Large intestine (tissue), 3 donors: ENCODE measurements at regions not wholly inside any gene's neighbourhood (a gene's known extent, or its start where the extent isn't known, plus 50 kb on each side); places are given as distances from the start of the nearest gene placed in this dataset.

ENCODE experiments used
- DNase-seq, 2 donors: peaks; one replicate each; pipeline versions ENCODE4 v3.0.0 to v3.0.0-alpha.2; 2013
- H3K27ac ChIP-seq: one replicate; pipeline ENCODE4 v1.5.1; 2013; ENCODE audit warnings: low read length
- H3K27me3 ChIP-seq: 2 replicates; pipeline ENCODE4 v1.6.1; 2013; ENCODE audit warnings: low read length; ENCODE audit not compliant: control insufficient read depth, insufficient read depth
- H3K36me3 ChIP-seq: 2 replicates; pipeline ENCODE4 v1.6.1; 2013; ENCODE audit warnings: low read length; ENCODE audit not compliant: control insufficient read depth, insufficient read depth
- H3K4me1 ChIP-seq: one replicate; pipeline ENCODE4 v1.6.1; 2013; ENCODE audit warnings: low read length; ENCODE audit not compliant: control insufficient read depth, insufficient read depth
- H3K4me3 ChIP-seq: one replicate; pipeline ENCODE4 v1.5.1; 2013; ENCODE audit warnings: low read length
- H3K9me3 ChIP-seq: one replicate; pipeline ENCODE4 v1.6.1; 2013; ENCODE audit warnings: mild to moderate bottlenecking, low read depth, low read length, moderate library complexity; ENCODE audit not compliant: control insufficient read depth
- WGBS: methylation state at CpG from one replicate; pipeline ENCODE4 v1.1.5; 2013; ENCODE audit warnings: low lambda C conversion rate; ENCODE audit not compliant: insufficient coverage; 5-methylcytosine and 5-hydroxymethylcytosine counted together

DNA sequence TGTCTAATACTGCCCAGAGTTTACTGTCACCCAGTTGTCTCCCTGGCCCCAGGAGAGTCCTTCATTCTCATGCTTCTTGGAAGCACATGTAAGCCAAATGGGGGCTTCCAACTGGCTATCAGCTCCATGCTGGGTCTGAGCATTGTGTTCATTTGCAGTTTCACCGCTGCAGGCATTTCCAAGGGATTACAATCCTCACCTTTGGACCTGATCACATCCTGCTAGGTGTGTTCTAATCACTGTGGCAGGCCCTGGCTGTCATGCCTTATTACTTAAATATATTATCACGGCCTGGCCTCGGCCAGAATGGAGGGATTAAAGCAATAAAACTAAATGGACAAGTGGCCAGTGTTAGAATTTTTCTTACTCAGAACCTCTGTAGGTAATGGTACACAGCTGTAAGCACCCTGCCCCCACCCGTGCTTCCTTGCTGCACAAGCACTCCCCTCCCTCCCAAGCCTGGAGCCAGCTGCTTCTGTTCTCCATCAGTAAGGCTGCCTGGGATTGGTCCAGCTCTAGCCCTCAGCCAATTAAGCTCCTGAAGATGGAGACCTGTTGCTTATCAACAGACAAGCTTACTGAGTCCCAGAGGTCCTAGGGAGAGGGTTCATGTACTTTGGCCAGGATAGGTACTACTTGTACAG, 175.9 kb upstream of the RBM19 start:
- WGBS = no CpG with 5 or more reads among the region's 4 CpGs
- Histone ChIP-seq H3K27me3 (no peaks in the 10 kb centered on the region), H3K27ac (no peak overlapping the region), H3K4me1 (peaks cover 7% of the 10 kb centered on the region), H3K9me3 (no peaks in the 10 kb centered on the region), H3K4me3 (no peak overlapping the region), H3K36me3 (no peaks in the 10 kb centered on the region)
- DNase-seq = peak; percentile 62 to 83

DNA sequence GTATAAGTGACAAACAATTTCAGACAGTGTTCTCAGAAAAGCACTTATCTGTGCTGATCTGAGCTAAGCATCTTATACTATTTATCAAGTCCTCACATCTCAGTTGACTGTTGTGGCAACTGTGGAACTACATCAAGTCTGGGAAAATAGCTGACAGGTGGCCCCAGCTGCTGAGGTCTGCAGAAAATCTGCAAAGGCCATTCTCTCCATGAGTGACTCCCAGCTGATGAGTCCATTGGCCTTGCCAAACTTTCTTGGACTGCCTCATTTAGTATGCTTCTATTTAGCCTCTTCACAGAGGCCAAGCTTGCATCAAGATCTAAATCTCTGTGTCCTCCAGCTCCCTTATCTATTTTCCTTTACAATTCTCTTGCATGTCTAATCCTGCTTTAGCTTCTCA, 174.5 kb upstream of the RBM19 start:
- no peak overlapping the region for H3K4me3 ChIP-seq
- H3K36me3 ChIP-seq = no peaks in the 10 kb centered on the region
- no peaks in the 10 kb centered on the region for H3K9me3 ChIP-seq
- no peak overlapping the region for H3K27ac ChIP-seq
- no peaks in the 10 kb centered on the region for H3K27me3 ChIP-seq
- H3K4me1 ChIP-seq = peaks cover 7% of the 10 kb centered on the region
- peak in 1 of 2 donors; percentile 15 for DNase-seq

DNA sequence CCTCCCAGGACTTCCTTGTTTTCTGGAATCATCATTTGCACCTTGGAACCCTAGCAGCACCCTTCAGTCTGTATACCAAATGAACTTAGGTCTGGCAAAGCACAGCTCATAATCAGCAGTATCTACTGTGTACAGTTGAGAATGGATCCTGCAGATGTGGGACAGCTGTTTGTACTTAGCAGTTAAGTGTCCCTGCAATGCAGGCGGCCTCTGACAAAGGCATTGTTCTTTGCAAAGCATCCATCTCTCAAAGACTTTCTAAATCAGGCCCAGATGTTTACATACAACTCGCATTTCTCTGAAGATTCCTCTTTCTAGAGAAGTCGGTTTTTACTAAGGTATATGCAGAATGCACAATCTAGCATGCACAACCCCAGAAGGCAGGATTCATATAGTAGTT, 170.5 kb upstream of the RBM19 start:
- WGBS = no CpG with 5 or more reads among the region's 3 CpGs
- Histone ChIP-seq H3K9me3 (no peaks in the 10 kb centered on the region), H3K36me3 (no peaks in the 10 kb centered on the region), H3K27me3 (peaks cover 3% of the 10 kb centered on the region), H3K27ac (no peak overlapping the region), H3K4me3 (no peak overlapping the region), H3K4me1 (no peaks in the 10 kb centered on the region)
- DNase-seq = no peak

DNA sequence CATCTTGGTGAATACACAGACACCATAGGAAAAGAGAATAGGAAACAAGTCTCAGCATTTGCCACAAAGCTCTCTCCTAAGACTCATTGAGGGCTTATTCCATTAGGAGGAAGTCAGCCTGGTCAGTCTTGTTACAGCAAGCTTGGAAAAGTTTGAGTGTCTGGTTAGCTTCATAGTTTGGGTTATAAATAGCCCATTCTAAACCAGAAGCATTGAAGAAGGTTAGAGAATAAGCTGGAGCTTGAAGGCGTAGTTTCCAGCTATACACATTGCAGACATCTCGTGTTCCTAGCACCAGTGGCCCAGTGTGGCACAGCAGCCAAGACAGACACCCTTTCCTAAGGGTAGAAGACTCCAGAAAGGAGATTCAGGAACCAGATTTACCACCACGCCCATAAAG, 168.8 kb upstream of the RBM19 start:
- Histone ChIP-seq H3K27ac (no peak overlapping the region), H3K36me3 (no peaks in the 10 kb centered on the region), H3K27me3 (peaks cover 3% of the 10 kb centered on the region), H3K4me3 (no peak overlapping the region), H3K9me3 (no peaks in the 10 kb centered on the region), H3K4me1 (no peaks in the 10 kb centered on the region)
- DNase-seq = no peak
- WGBS = no CpG with 5 or more reads among the region's 3 CpGs

DNA sequence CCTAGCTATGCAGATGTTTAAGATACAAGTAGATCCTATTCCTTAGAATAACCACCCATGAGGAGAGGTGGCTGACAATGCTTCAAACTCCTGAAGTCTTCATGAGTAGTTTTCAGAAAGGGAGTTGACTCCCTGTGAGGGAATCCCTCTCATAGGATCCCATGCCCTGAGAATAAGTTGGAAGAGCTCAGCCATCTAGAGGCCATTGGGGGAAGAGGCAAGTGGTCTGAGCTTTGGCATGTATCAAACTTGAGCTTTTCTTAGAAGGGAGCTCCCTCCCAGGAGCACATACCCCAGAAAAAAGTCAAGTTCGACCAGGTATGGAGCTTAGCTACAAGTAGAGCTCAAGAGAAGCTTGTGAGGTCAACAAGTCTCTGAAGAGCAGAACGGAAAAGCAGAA, 165.7 kb upstream of the RBM19 start:
- H3K9me3 ChIP-seq = no peaks in the 10 kb centered on the region
- H3K27ac ChIP-seq = no peak overlapping the region
- H3K27me3 ChIP-seq = peaks cover 3% of the 10 kb centered on the region
- H3K36me3 ChIP-seq = no peaks in the 10 kb centered on the region
- no peak for DNase-seq
- no peak overlapping the region for H3K4me3 ChIP-seq
- no peaks in the 10 kb centered on the region for H3K4me1 ChIP-seq
- no CpG with 5 or more reads among the region's 2 CpGs for WGBS

DNA sequence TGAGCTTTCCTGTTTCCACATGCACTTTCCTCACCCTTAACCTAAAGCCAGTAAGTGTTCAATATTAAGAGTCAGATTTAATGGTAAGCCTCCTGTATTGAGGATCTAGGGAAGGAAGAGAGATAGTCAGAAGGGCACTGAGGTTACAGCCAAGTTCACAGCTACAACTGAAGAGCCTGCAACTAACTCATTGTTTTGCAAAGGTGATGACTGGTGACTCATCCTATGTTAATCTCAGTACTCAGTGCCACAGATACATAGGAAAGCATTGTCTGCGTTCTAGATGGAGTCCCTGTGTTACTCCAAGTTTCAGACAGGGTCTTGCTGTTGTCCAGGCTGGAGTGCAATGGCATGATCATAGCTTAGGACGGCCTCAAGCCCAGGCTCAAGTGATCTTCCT, 157.0 kb upstream of the RBM19 start:
- no peaks in the 10 kb centered on the region for H3K36me3 ChIP-seq
- no peak overlapping the region for H3K4me3 ChIP-seq
- peaks cover 23% of the 10 kb centered on the region for H3K4me1 ChIP-seq
- peak in 1 of 2 donors; percentile 28 for DNase-seq
- H3K9me3 ChIP-seq = no peaks in the 10 kb centered on the region
- WGBS = no CpG with 5 or more reads among the region's 2 CpGs
- no peaks in the 10 kb centered on the region for H3K27me3 ChIP-seq
- no peak overlapping the region for H3K27ac ChIP-seq

DNA sequence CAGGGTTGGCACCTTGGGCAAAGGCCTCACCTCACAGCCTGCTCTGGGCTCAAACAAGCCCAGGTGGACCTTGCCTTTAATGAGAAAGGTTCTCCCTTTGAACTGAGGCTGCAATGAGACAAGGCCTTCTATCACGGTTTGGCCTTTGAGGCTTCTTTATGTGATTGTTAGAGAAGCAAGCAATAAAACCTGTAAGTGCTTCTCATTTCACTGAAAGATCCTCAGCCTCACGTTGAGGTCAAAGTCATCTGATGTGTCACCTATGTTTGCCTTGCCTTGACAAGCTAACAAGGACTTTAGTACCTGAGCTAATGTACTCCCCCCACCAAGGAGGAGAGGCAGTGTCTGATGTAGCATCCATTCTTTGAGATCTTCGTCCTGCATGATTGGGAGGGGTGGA, 155.9 kb upstream of the RBM19 start:
- Histone ChIP-seq H3K4me1 (peaks cover 23% of the 10 kb centered on the region), H3K9me3 (no peaks in the 10 kb centered on the region), H3K36me3 (no peaks in the 10 kb centered on the region), H3K27me3 (no peaks in the 10 kb centered on the region), H3K4me3 (no peak overlapping the region), H3K27ac (peak overlapping the region; percentile 37)
- no CpG with 5 or more reads among the region's 3 CpGs for WGBS
- peak; percentile 81 to 93 for DNase-seq

DNA sequence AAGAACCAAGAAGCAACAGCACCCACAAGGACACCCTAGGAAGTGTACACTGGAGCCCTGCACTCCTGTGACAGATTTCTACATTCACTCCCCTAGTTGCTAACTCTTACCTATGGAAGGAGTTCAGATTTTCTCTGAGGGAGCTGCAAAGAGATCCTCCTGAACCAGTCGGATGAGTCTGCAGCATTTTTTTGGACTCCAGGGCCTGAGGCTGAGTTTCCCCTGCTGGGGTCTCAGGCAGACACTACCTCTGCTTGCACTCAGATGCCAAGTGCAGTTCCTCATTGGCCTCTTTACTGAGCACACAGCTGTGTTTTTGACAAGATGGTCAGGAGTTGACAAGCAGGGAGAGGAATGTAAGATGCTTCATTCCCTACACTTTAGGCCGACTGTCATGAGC, 153.2 kb upstream of the RBM19 start:
- H3K27me3 ChIP-seq = no peaks in the 10 kb centered on the region
- DNase-seq = no peak
- no peaks in the 10 kb centered on the region for H3K9me3 ChIP-seq
- H3K27ac ChIP-seq = no peak overlapping the region
- peaks cover 23% of the 10 kb centered on the region for H3K4me1 ChIP-seq
- H3K36me3 ChIP-seq = no peaks in the 10 kb centered on the region
- no CpG with 5 or more reads among the region's 2 CpGs for WGBS
- H3K4me3 ChIP-seq = no peak overlapping the region

DNA sequence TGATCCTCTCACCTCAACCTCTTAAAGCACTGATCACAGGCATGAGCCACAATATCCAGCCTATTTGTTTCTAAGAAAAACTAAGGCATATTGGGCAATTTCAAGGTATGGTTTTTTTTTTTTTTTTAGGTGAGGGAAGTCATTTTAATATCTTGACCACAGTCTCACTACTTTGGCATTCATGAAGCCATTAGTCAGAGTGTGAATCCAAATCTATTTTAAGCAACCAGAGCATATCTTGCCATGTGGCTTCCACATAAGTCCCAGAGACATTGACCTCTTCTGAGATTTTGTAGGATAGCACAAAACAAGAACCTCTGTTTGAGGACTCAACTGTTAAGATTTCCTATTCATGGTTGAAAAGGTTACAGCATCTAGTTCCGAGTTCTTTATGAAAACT, 130.3 kb upstream of the RBM19 start:
- Histone ChIP-seq H3K4me1 (no peaks in the 10 kb centered on the region), H3K9me3 (no peaks in the 10 kb centered on the region), H3K4me3 (no peak overlapping the region), H3K36me3 (no peaks in the 10 kb centered on the region), H3K27ac (no peak overlapping the region), H3K27me3 (no peaks in the 10 kb centered on the region)
- WGBS = no CpG with 5 or more reads among the region's 1 CpG
- DNase-seq = no peak

DNA sequence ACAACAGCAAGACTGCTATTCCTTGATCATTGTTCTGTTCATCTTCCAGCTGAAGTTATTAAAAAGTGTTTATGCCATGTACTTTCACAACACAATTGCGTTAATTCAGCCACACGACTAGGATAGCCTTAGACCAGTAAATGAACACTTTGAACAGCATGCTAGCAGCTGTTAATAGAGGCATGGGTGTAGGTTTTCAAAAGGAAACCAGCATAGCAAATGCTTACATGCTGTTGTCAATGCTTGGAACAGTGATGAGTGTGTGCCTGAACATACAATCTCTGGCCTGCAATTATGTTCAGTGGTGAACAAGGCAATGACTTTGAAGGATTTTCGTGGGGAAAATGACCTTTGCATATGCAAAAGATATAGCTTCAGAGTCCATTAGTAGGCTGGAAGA, 127.4 kb upstream of the RBM19 start:
- Histone ChIP-seq H3K36me3 (no peaks in the 10 kb centered on the region), H3K4me3 (no peak overlapping the region), H3K27ac (no peak overlapping the region), H3K4me1 (no peaks in the 10 kb centered on the region), H3K9me3 (no peaks in the 10 kb centered on the region), H3K27me3 (no peaks in the 10 kb centered on the region)
- DNase-seq = no peak
- no CpG with 5 or more reads among the region's 3 CpGs for WGBS

DNA sequence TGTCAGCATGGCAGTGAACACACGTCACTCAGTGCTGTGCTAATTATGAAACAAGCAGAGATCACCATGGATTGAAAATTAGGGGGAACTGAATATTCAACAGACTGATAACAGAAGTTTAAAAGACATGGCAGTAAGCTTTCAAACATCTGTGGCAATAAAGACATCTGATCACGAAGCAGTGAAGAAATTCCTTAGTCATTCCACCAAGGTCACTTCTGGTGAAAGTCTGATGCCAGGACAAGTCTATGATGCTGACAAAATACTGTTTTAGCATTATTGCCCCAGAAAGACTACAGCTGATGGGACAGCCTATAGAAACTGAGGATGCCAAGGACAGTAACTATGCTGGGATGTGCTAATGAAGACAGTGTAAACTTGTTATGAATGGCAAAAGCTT, 126.9 kb upstream of the RBM19 start:
- Histone ChIP-seq H3K4me1 (no peaks in the 10 kb centered on the region), H3K27me3 (no peaks in the 10 kb centered on the region), H3K36me3 (no peaks in the 10 kb centered on the region), H3K27ac (no peak overlapping the region), H3K9me3 (no peaks in the 10 kb centered on the region), H3K4me3 (no peak overlapping the region)
- 100% methylated on average over 1 of the region's 2 CpGs for WGBS
- no peak for DNase-seq
